ELR (cell line): ENCODE measurements at regions not wholly inside any gene's neighbourhood (a gene's known extent, or its start where the extent isn't known, plus 50 kb on each side); places are given as distances from the start of the nearest gene placed in this dataset.

Experiments used
- DNase-seq: peaks from one replicate; pipeline ENCODE4 v3.0.0-alpha.2; 2015; ENCODE audit warnings: low read depth

GRCh38 chr10:105540381-105540780 is 899.3 kb downstream of the SORCS3 start:
- no peak for DNase-seq

DNA sequence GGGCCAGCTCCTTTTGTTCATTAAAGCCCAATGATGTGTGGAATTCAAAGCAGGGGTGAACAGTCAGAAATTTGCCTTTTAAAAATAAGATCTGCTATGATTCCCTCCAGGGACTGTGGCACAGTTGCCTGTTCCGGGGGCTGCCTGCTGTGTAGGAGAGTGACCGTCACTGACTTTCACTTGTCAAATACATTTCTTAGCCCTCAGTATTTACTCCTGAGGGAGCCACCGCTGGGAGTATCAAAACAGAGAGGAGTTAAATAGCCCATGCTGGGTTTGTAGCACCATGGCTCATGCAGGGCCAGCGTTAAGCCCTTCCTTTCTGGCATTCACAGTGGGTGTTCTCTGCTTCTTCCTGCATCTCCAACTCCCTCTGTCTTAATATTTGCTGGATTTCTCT is 897.8 kb downstream of the SORCS3 start:
- no peak for DNase-seq

GRCh38 chr10:105535478-105535877 is 894.4 kb downstream of the SORCS3 start:
- DNase-seq = no peak

- no peak for DNase-seq
Observed at GRCh38 chr10:105534086-105534485, 893.0 kb downstream of the SORCS3 start.

- DNase-seq = no peak
Observed at GRCh38 chr10:105516511-105516910, 875.4 kb downstream of the SORCS3 start.

GRCh38 chr10:105514106-105514505 is 873.0 kb downstream of the SORCS3 start:
- DNase-seq = no peak

- peak; percentile 9 for DNase-seq
Observed at GRCh38 chr10:105509517-105509916, 868.4 kb downstream of the SORCS3 start.

DNA sequence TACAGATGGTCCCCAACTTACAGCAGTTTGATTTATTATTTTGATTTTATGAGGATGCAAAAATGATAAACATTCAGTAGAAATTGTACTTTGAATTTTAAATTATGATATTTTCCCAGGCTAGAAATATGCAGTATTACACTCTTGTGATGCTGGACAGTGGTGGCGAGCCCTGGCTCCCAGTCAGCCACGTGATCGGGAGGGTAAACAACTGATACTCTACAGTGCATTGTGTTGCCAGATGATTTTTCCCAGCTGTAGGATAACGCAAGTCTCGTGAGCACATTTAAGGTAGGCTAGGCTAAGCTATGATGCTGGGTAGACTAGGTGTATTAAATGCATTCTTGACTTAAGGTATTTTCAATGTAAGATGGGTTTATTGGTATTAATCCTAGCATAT is 865.2 kb downstream of the SORCS3 start:
- no peak for DNase-seq

DNA sequence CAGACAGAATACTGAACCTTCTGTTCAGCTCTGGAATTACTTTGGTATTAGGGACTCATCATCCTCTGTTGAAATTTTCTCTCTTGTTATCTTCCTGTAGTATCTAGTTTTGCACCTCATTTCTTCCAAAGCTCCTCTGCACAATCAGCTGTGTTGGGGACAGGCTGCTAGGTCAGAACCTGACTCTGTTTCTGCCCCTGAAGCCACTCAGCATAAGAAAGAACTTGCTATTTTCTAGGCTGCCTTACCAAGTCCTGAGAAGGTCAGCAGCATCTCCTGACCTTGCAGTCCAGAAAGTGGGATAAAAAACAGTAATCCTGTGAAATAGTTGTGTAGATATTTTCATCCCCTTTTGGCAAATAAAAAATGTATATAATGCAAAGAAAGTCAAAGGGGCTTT is 862.6 kb downstream of the SORCS3 start:
- no peak for DNase-seq

DNA sequence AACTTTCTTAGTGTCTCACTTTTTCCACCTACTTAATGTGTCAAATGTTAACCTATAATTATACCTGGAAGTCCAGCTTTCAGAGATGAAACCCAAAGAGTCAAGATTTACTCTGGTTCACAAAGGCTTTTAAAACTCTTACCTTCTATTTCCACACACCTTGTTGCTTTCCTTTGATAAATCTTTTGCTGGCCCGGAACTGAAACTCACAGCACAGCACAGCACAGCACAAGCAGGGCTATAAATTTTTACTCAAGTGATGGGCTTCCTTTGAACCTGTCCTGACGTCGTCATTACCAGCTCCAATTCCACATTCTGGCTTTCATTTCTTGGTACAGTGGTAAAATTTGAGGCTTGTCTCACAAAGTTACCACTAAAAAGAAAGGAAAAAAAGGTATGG is 861.0 kb downstream of the SORCS3 start:
- DNase-seq = no peak

DNA sequence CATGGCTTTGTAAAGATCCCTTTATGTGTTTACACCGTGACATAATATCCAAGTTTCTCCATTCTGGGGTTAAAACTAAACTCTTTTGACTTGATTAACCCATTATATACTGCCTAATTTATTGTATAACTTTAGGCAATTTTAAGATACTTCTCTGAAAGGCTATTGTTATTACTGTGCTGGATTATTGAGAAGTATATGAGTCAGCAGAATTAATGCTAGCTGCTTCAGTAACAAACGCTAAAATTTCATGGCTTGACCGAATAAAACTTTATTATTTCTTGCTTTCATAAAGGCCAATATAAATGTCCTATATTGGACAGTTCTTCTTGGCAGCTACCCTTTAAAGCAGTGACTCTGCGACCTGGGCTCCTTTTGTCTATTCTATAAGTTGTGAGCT is 853.9 kb downstream of the SORCS3 start:
- no peak for DNase-seq

- no peak for DNase-seq
Observed at GRCh38 chr10:105494303-105494702, 853.2 kb downstream of the SORCS3 start.

DNA sequence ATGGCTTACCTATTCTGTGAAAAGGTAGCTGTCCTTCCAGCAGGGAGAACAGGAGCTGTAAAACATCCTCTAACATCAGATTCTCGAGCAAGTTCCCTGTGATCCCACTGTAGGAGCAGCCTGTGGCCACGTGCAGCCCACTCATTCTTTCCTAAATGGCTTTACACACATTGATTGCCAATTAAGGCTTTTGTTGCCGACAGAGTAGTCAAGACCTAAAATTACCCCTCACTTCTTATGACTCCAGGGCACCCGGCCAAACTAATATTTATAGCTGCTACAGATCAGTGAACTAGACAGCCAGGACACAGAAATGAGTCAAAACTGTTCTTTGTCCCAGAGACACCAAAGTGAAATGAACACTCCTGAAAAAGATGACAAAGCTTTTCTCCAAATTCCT is 832.1 kb downstream of the SORCS3 start:
- DNase-seq = no peak

GRCh38 chr10:105468759-105469158 is 827.7 kb downstream of the SORCS3 start:
- DNase-seq = no peak

DNA sequence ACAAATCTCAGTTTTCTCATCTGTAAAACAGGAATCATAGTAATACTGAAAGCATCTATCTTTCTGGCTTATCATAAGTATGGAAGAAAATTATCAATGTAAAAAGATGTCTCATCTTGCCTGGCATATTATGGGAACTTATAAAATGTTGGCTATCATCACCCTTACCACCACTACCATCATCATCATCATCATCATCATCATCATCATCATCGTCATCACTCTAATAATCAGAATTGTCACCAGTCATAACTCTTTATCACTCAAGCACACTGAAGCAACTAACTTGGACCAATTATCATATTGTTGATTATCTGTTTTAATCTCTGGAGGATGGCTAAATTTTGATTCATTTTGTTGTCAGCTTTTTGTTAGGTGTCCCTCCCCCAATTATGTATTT is 825.4 kb downstream of the SORCS3 start:
- no peak for DNase-seq

- DNase-seq = no peak
Observed at GRCh38 chr10:105434970-105435369, 793.9 kb downstream of the SORCS3 start.

- DNase-seq = no peak
Observed at GRCh38 chr10:105413997-105414396, 772.9 kb downstream of the SORCS3 start.

GRCh38 chr10:105409370-105409769 is 768.3 kb downstream of the SORCS3 start:
- DNase-seq = no peak

GRCh38 chr10:105406488-105406887 is 765.4 kb downstream of the SORCS3 start:
- DNase-seq = no peak

DNA sequence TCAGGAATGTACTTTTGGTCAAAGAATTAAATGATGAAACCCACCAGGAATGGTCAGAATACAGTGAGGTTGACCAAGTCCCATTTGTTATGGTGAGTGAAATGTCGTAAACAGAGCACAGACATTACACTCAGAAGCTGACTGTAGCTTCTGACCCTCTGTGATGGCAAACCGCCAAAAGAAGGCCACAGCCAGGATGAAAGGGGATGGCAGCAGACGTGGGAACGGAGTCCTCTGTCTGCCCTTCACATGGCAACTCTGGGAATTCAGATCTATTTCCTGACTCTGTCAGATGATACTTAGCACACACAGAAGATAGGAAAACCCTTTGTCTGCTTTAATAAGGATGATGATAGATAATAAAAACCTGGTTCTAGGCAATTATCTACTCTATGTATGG is 757.1 kb downstream of the SORCS3 start:
- no peak for DNase-seq

- DNase-seq = no peak
Observed at GRCh38 chr10:105391670-105392351, 750.7 kb downstream of the SORCS3 start.

DNA sequence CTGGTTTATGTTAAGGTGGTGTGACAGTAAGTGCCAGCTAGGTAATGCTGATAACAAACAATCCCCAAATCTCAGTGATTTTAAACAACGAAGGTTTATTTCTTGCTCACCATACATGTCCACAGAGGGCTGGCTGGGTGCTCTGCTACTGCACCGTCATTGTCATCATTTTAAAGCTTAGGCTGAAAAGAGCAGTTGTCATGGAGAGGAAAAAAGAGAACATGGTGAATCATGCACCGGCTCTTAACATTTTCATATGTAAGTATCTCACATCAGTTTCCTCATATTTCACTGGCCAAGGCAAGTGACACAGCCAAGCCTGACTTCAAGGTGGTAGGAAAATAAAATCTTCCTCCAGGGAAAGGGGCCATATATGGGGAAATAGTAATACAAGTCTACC is 746.9 kb downstream of the SORCS3 start:
- DNase-seq = no peak

DNA sequence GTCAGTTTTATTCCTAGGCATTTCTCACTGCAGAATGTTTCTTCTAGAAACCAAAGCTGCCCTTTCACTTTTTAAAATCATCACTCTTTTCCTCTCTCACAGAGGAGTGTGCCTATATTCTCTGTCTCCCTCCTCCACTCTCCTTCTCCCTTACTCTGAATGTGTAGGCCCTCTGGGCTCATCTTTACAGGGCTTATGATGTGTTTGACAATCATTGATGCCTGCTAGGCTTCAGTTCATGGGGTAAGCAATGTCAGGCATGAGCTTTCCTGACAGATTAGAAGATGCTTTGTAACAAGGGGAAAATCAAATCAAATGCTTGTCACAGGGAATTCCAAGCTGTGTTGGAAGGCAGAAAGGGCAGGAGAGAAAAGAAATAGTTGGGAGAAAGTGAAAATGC is 742.9 kb downstream of the SORCS3 start:
- no peak for DNase-seq

GRCh38 chr10:105370692-105371091 is 729.6 kb downstream of the SORCS3 start:
- no peak for DNase-seq

GRCh38 chr10:105359708-105360107 is 718.6 kb downstream of the SORCS3 start:
- DNase-seq = no peak
